Activated T-helper 1 cell treated with anti-CD3 and anti-CD28 coated beads, Interleukin-12 subunit alpha, Interleukin-12 subunit beta, Interleukin-2, Interleukin-4 antibody, amounts not matched to agents 30 ng/mL and 10 ng/mL and 1 ng/mL, durations not matched to agents 14 hours and 24 hours and 36 hours (primary cell): ENCODE measurements at regions not wholly inside any gene's neighbourhood (a gene's known extent, or its start where the extent isn't known, plus 50 kb on each side); places are given as distances from the start of the nearest gene placed in this dataset.
"Not testable (repeated sequence)": the region's sequence is repeated elsewhere in the genome, so short reads cannot be mapped to it uniquely, and the experiment has no call there.

Experiments used
- DNase-seq: peaks from one replicate; pipeline ENCODE4 v3.0.0; 2021; ENCODE audit warnings: low spot score
- H3K27ac Mint-ChIP-seq: one replicate; pipeline ENCODE4 v1.8.0; 2021; ENCODE audit warnings: mild to moderate bottlenecking, mixed read lengths
- H3K27me3 Mint-ChIP-seq: one replicate; pipeline ENCODE4 v1.8.0; 2022; ENCODE audit warnings: mild to moderate bottlenecking, moderate library complexity, mixed read lengths; ENCODE audit not compliant: insufficient read depth
- H3K36me3 Mint-ChIP-seq: one replicate; pipeline ENCODE4 v1.8.0; 2021; ENCODE audit warnings: low read depth, mixed read lengths
- H3K4me1 Mint-ChIP-seq: one replicate; pipeline ENCODE4 v1.8.0; 2021; ENCODE audit warnings: low read depth, mixed read lengths
- H3K4me3 Mint-ChIP-seq: one replicate; pipeline ENCODE4 v1.8.0; 2021; ENCODE audit warnings: mild to moderate bottlenecking, moderate library complexity, mixed read lengths
- H3K9me3 Mint-ChIP-seq: one replicate; pipeline ENCODE4 v1.8.0; 2021; ENCODE audit warnings: mixed read lengths
- intact Hi-C: fragments of 100-400 bp; cut with micrococcal nuclease; formaldehyde crosslinking; loops from one replicate; pipeline ENCODE4 v1.15.1; 2024

DNA sequence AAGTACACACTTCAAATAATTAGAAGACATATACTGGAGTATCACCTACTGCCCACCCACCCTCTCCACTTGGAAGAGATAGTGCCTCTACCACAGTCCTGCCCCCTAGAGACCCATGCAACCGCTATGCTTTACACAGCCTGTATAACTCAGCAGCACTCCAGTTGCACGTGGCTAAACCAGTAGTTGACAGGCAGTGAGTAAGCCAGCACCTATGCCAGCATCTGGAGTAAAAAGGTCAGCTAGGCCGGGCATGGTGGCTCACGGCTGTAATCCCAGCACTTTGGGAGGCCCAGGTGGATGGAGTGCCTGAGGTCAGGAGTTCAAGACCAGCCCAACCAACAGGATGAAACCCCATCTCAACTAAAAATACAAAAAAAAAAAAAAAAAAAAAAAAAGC lies 356.4 kb downstream of the NR2F1-AS1 start:
- DNase-seq, result no peak

DNA sequence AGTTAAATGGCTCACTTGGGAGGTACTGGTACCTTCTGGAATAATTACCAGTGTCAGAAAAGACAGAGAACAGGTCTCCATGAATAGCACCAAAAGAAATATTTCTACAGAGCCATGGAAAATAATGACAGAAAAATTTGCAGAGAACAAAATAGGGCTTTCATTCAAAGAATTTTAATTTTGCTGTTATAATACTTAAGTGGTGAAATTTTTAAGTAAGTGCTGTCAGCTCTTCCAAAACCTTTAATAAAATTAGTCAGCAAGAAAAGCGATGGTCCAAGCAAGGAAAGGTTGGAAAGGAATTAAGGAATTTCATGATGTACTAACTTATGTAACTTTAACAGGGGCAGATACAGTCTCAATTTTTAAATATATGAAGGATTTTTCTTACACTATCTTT lies 359.2 kb downstream of the NR2F1-AS1 start:
- H3K4me1 Mint-ChIP-seq, result no peaks in the 10 kb centered on the region
- H3K27me3 Mint-ChIP-seq, result no peaks in the 10 kb centered on the region
- no peaks in the 10 kb centered on the region for H3K36me3 Mint-ChIP-seq
- intact Hi-C loops, result no loop called here
- no peak overlapping the region for H3K4me3 Mint-ChIP-seq
- no peak for DNase-seq
- H3K9me3 Mint-ChIP-seq, result no peaks in the 10 kb centered on the region
- H3K27ac Mint-ChIP-seq, result no peak overlapping the region

More for the DNA sequence above, 356.4 kb downstream of the NR2F1-AS1 start:
- intact Hi-C loops, result no loop called here
- Mint-ChIP-seq H3K27ac (no peak overlapping the region), H3K4me3 (no peak overlapping the region), H3K36me3 (no peaks in the 10 kb centered on the region), H3K9me3 (no peaks in the 10 kb centered on the region), H3K4me1 (no peaks in the 10 kb centered on the region), H3K27me3 (no peaks in the 10 kb centered on the region)

DNA sequence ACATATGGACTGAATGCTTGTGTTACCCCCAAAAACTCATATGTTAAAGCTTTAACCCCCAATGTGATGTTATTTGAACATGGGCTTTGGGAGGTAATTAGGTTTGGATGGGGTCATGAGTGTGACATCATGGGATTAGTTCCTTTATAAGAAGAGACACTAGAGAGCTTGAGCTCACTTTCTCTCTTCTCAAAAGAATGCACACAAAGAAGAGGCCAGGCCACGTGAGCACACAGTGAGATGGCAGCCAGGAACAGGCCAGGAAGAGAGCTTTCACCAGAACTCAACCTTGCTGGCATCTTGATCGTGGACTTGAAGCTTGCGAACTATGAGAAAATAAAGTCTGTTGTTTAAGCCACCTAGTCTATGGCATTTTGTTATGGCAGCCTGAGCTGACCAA lies 360.6 kb downstream of the NR2F1-AS1 start:
- no peak overlapping the region for H3K27ac Mint-ChIP-seq
- no peak overlapping the region for H3K4me3 Mint-ChIP-seq
- H3K27me3 Mint-ChIP-seq, result no peaks in the 10 kb centered on the region
- no peaks in the 10 kb centered on the region for H3K36me3 Mint-ChIP-seq
- intact Hi-C loops, result no loop called here
- no peaks in the 10 kb centered on the region for H3K9me3 Mint-ChIP-seq
- no peak for DNase-seq
- H3K4me1 Mint-ChIP-seq, result no peaks in the 10 kb centered on the region

- no peak for DNase-seq
- H3K27me3 Mint-ChIP-seq, result no peaks in the 10 kb centered on the region
- intact Hi-C loops, result no loop called here
- no peaks in the 10 kb centered on the region for H3K4me1 Mint-ChIP-seq
- no peak overlapping the region for H3K27ac Mint-ChIP-seq
- H3K4me3 Mint-ChIP-seq, result no peak overlapping the region
- no peaks in the 10 kb centered on the region for H3K9me3 Mint-ChIP-seq
- H3K36me3 Mint-ChIP-seq, result no peaks in the 10 kb centered on the region
Observed at GRCh38 chr5:93219641-93220145, 361.3 kb downstream of the NR2F1-AS1 start.

DNA sequence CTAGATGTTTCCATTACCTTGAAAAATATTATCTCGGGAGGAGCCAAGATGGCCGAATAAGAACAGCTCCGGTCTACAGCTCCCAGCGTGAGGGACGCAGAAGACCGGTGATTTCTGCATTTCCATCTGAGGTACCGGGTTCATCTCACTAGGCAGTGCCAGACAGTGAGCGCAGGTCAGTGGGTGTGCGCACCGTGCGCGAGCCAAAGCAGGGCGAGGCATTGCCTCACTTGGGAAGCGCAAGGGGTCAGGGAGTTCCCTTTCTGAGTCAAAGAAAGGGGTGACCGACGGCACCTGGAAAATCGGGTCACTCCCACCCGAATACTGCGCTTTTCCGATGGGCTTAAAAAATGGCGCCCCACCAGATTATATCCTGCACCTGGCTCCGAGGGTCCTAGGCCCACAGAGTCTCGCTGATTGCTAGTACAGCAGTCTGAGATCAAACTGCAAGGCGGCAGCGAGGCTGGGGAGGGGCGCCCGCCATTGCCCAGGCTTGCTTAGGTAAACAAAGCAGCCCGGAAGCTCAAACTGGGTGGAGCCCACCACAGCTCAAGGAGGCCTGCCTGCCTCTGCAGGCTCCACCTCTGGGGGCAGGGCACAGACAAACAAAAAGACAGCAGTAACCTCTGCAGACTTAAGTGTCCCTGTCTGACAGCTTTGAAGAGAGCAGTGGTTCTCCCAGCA lies 367.8 kb downstream of the NR2F1-AS1 start:
- DNase-seq, H3K36me3 Mint-ChIP-seq, H3K27me3 Mint-ChIP-seq, H3K4me3 Mint-ChIP-seq, H3K4me1 Mint-ChIP-seq, H3K9me3 Mint-ChIP-seq, intact Hi-C loops, H3K27ac Mint-ChIP-seq: not testable (repeated sequence)

DNA sequence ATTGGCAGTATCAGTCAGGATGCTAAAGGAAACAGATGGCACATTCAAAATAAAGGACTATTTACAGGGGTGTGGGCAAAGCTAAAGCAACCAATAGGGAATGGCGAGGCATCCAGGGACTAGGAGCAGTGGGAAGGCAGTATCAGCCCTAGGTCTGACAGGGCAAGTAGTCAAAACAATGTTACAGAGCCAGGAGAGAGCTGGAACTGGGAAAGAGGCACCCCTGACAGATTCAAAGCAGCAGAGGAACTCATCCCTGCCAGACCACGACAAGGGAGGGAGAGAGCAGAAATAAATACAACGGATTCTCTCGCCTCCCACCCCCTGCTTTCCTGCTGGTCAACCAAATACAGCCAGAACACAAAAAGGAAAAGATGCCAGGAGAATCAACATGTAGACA lies 371.5 kb downstream of the NR2F1-AS1 start:
- Mint-ChIP-seq H3K9me3 (peaks cover 6% of the 10 kb centered on the region), H3K4me1 (no peaks in the 10 kb centered on the region), H3K4me3 (no peak overlapping the region), H3K36me3 (no peaks in the 10 kb centered on the region), H3K27ac (no peak overlapping the region), H3K27me3 (no peaks in the 10 kb centered on the region)
- intact Hi-C loops, result no loop called here
- DNase-seq, result no peak

GRCh38 chr5:93208141-93208751 lies 372.8 kb downstream of the NR2F1-AS1 start:
- Mint-ChIP-seq H3K9me3 (peaks cover 6% of the 10 kb centered on the region), H3K27me3 (no peaks in the 10 kb centered on the region), H3K4me1 (no peaks in the 10 kb centered on the region), H3K4me3 (no peak overlapping the region), H3K27ac (no peak overlapping the region), H3K36me3 (no peaks in the 10 kb centered on the region)
- no peak for DNase-seq
- intact Hi-C loops, result no loop called here

DNA sequence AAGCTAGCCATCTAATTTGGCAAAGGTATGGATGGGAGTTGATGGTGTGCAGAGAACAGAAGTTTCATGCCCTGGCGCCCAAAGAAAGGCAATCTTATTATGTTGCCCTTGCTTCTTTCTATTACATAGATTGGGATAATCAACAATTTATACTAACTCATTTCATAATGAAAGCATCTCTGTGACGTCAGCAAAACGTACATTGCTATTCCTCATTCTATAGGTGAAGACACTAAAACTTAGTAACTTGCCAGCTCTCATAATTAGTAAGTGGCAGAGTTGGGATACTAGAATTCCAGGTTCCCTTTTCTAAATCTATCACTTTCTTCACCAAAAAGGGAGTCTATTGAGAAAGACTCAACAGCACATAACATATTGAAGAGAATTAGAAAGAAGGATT lies 374.8 kb downstream of the NR2F1-AS1 start:
- no peak for DNase-seq

GRCh38 chr5:93201061-93201460 lies 380.0 kb downstream of the NR2F1-AS1 start:
- Mint-ChIP-seq H3K27ac (no peak overlapping the region), H3K4me3 (no peak overlapping the region), H3K36me3 (no peaks in the 10 kb centered on the region), H3K27me3 (no peaks in the 10 kb centered on the region), H3K4me1 (no peaks in the 10 kb centered on the region), H3K9me3 (no peaks in the 10 kb centered on the region)
- DNase-seq, result no peak
- intact Hi-C loops, result no loop called here

More for the DNA sequence above, 374.8 kb downstream of the NR2F1-AS1 start:
- intact Hi-C loops, result no loop called here
- Mint-ChIP-seq H3K4me3 (no peak overlapping the region), H3K4me1 (no peaks in the 10 kb centered on the region), H3K36me3 (no peaks in the 10 kb centered on the region), H3K27me3 (no peaks in the 10 kb centered on the region), H3K27ac (no peak overlapping the region), H3K9me3 (peaks cover 6% of the 10 kb centered on the region)

DNA sequence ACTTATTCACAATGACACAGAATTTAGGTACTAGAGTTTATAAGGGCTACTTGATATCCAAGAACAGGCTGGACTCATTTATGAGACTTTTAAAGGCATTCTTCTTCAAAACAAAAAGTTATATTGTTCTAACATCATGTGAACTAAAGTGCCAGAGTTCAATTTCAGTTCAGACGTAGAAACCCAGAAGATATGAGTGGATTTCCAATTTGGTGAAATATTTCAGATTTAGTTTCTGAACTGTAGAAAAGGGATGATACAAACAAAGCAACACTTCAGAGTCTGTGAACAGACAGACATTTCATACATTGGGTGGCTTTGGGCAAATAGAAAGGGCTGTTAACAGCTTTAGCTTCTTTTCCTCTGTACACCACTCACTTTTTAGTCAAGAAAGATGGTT lies 384.0 kb downstream of the NR2F1-AS1 start:
- no peaks in the 10 kb centered on the region for H3K4me1 Mint-ChIP-seq
- DNase-seq, result no peak
- no peaks in the 10 kb centered on the region for H3K27me3 Mint-ChIP-seq
- no peak overlapping the region for H3K4me3 Mint-ChIP-seq
- no peaks in the 10 kb centered on the region for H3K9me3 Mint-ChIP-seq
- intact Hi-C loops, result no loop called here
- no peaks in the 10 kb centered on the region for H3K36me3 Mint-ChIP-seq
- H3K27ac Mint-ChIP-seq, result no peak overlapping the region

DNA sequence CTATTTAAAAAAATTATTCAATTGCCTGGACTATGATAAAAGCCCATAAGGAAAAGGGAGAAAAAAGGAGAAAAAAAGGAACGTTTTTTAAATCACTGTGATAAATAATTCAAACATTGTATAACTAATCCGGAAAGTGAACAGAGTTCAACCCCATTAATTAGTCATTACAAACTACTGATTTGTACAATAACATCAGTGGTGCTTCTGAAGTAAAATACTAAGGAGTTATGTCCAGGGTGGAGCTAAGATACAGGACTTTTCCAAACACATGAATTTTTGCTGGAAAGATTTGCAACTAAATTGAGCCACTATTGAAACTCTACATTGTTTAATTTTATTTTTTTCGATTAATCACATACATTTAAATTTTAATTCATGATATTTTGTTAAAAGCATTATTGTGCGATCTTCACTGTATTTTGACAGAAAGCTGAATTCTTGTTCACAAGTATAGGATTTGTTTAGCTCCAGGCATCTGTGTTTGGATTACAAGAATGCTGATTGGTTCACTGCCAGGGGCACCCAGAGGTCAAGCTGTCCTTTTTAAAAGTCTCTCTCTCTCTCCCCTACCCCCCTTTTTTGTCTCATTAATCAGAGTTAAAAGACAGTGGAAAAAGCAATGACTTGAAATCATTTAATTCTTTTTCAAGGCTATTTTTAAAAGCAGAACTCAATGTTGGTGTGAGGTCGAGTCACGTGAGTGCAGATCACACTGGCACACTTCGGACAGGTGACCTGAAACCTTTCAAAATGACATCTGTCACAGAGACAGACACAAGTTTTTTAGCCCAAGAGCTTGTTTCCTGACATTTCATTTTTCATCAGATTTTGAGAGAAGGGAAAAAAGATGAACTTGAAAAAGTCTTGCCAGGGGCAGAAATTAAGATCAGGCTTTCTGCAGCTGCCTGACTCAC lies 387.3 kb downstream of the NR2F1-AS1 start:
- H3K4me3 Mint-ChIP-seq, result no peak overlapping the region
- no peak overlapping the region for H3K27ac Mint-ChIP-seq
- no peaks in the 10 kb centered on the region for H3K36me3 Mint-ChIP-seq
- H3K9me3 Mint-ChIP-seq, result no peaks in the 10 kb centered on the region
- DNase-seq, result no peak
- H3K4me1 Mint-ChIP-seq, result no peaks in the 10 kb centered on the region
- intact Hi-C loops, result no loop called here
- no peaks in the 10 kb centered on the region for H3K27me3 Mint-ChIP-seq

- no peak overlapping the region for H3K4me3 Mint-ChIP-seq
- H3K36me3 Mint-ChIP-seq, result no peaks in the 10 kb centered on the region
- no peaks in the 10 kb centered on the region for H3K9me3 Mint-ChIP-seq
- DNase-seq, result no peak
- intact Hi-C loops, result no loop called here
- no peak overlapping the region for H3K27ac Mint-ChIP-seq
- no peaks in the 10 kb centered on the region for H3K4me1 Mint-ChIP-seq
- peaks cover 2% of the 10 kb centered on the region for H3K27me3 Mint-ChIP-seq
Observed at GRCh38 chr5:93192683-93193082, 388.3 kb downstream of the NR2F1-AS1 start.

- Mint-ChIP-seq H3K9me3 (no peaks in the 10 kb centered on the region), H3K4me3 (no peak overlapping the region), H3K27me3 (peaks cover 2% of the 10 kb centered on the region), H3K27ac (no peak overlapping the region), H3K4me1 (no peaks in the 10 kb centered on the region), H3K36me3 (no peaks in the 10 kb centered on the region)
- no peak for DNase-seq
- intact Hi-C loops, result no loop called here
Observed at GRCh38 chr5:93192087-93192486, 388.9 kb downstream of the NR2F1-AS1 start.
